A673 (cell line): ENCODE measurements at regions not wholly inside any gene's neighbourhood (a gene's known extent, or its start where the extent isn't known, plus 50 kb on each side); places are given as distances from the start of the nearest gene placed in this dataset.

Experiments used
- CTCF ChIP-seq: fragments of 300-800, 200-600 bp; sonication (generic); conservative IDR thresholded peaks from 2 replicates; pipeline ENCODE4 v1.5.1; 2017; ENCODE audit warnings: low read depth, mild to moderate bottlenecking, antibody characterized with exemption, low read length, moderate library complexity, mixed read lengths
- EZH2 ChIP-seq: fragments of 200-600 bp; sonication (generic); IDR thresholded peaks from 2 replicates; pipeline ENCODE4 v1.6.1; 2017; ENCODE audit warnings: borderline replicate concordance, low read depth, mild to moderate bottlenecking, mixed read lengths, antibody characterized with exemption, low read length; ENCODE audit not compliant: poor library complexity, severe bottlenecking

- TF ChIP-seq CTCF (no peak), EZH2 (no peak)
These were observed 763.4 kb upstream of the GRM7 start for GRCh38 chr3:6097556-6097955.
